ENCODE measurements at regions not wholly inside any gene's neighbourhood (a gene's known extent, or its start where the extent isn't known, plus 50 kb on each side); places are given as distances from the start of the nearest gene placed in this dataset.

DNA sequence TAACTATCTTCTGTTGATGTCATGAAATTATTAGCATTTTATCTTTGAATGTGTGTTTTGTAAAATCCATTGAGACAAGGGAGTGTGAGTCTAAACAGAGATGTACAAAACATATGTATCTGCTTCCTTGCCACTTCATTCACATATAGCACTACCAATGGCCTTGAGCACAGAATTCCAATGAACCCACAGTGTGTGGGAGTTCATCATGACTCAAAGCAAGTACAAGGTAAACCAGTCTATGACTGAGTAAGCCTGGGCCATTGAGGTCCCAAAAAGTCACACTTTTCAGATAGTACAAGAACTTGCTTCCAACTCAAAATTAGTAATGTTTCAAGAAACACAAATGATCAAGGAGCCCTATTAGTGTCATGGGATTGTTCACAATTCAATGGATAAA, 218.6 kb downstream of the MANEA start:
- Mint-ChIP-seq H3K4me1 (ENCODE audit: low read depth, unreplicated experiment) (peaks cover 1% of the 10 kb centered on the region), H3K9me3 (ENCODE audit: unreplicated experiment) (peaks cover 3% of the 10 kb centered on the region), H3K4me3 (ENCODE audit: unreplicated experiment) (no peak overlapping the region), H3K27ac (ENCODE audit: unreplicated experiment) (no peak overlapping the region), H3K27me3 (ENCODE audit: low read depth, unreplicated experiment) (peaks cover 8% of the 10 kb centered on the region), H3K36me3 (ENCODE audit: low read depth, unreplicated experiment) (no peaks in the 10 kb centered on the region)
- H3K36me3 ChIP-seq (ENCODE audit: insufficient read depth, low read length) = no peaks in the 10 kb centered on the region
- no peak overlapping the region for H2AFZ ChIP-seq (ENCODE audit: low read depth, low read length)
- H3K79me2 ChIP-seq (ENCODE audit: insufficient read depth, low read length) = no peaks in the 10 kb centered on the region
- H3K9ac ChIP-seq (ENCODE audit: low read length) = no peak overlapping the region
- H3K4me1 ChIP-seq (ENCODE audit: insufficient read depth, low read length) = no peaks in the 10 kb centered on the region
- DNase-seq (ENCODE audit: low read depth) (no peak), FAIRE-seq (no peak)
- peaks cover 2% of the 10 kb centered on the region for H3K9me3 ChIP-seq (ENCODE audit: insufficient read depth, low read depth, low read length)
- H3K27ac ChIP-seq (ENCODE audit: low read depth, low read length) = no peak overlapping the region
- TF ChIP-seq, protein P1, sequence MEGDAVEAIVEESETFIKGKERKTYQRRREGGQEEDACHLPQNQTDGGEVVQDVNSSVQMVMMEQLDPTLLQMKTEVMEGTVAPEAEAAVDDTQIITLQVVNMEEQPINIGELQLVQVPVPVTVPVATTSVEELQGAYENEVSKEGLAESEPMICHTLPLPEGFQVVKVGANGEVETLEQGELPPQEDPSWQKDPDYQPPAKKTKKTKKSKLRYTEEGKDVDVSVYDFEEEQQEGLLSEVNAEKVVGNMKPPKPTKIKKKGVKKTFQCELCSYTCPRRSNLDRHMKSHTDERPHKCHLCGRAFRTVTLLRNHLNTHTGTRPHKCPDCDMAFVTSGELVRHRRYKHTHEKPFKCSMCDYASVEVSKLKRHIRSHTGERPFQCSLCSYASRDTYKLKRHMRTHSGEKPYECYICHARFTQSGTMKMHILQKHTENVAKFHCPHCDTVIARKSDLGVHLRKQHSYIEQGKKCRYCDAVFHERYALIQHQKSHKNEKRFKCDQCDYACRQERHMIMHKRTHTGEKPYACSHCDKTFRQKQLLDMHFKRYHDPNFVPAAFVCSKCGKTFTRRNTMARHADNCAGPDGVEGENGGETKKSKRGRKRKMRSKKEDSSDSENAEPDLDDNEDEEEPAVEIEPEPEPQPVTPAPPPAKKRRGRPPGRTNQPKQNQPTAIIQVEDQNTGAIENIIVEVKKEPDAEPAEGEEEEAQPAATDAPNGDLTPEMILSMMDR (IDR thresholded peaks at IDR 0.05; ENCODE audit: insufficient read depth, low read depth, low read length) = no peak
- no peak for TF ChIP-seq EZH2 (IDR thresholded peaks at IDR 0.05; ENCODE audit: insufficient read depth, low read length)
- no peaks in the 10 kb centered on the region for H4K20me1 ChIP-seq (ENCODE audit: insufficient read depth, low read length)
- H3K4me3 ChIP-seq (ENCODE audit: insufficient read depth, low read depth, low read length) = no peak overlapping the region
- no peaks in the 10 kb centered on the region for H3K27me3 ChIP-seq (ENCODE audit: insufficient read depth, low read length)
- H3K4me2 ChIP-seq (ENCODE audit: low read length) = no peak overlapping the region

DNA sequence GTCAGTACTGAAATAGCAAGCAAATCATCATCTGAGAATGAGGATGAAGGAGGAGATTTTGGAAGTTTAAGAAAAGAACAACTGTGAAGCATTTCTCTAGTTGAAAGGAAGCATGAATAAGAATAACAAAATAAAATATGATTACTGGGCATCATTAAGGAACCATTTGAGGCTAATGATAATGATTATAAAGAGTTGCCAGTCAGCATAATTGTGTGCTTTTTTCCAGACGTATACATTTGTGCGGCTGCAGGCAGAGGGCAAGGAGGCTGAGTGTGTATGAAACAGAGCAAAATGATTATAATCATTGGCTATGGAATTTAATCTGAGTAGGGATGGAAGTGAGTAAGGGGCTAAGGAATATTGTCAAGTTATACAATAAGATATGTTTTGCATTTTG, 218.7 kb upstream of the FUT9 start:
- H3K36me3 Mint-ChIP-seq (ENCODE audit: low read depth, unreplicated experiment) = no peaks in the 10 kb centered on the region
- no peak for FAIRE-seq
- no peak for TF ChIP-seq EZH2 (IDR thresholded peaks at IDR 0.05; ENCODE audit: insufficient read depth, low read length)
- TF ChIP-seq, protein P1 (IDR thresholded peaks at IDR 0.05; ENCODE audit: insufficient read depth, low read depth, low read length) = no peak

DNA sequence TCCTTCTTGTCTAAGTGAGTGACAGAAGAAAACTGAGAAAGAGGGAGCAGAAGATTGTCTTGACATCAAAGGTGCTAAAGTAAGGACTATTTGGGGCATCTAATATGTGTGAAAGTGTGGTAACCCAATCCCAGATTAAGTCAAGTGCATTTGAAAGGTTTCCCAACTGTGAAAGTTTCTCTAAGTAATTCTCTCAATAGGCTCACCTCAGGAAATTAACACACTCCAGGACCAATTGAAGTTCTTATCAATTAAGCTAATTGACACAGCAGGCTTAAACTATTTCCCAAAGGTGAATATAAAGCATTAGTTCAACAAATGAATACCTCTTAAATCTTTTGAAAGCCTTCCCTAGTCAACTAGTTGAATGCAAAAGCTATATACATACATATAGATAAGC, 212.8 kb upstream of the FUT9 start:
- FAIRE-seq (no peak), DNase-seq (ENCODE audit: low read depth) (no peak)
- Mint-ChIP-seq H3K9me3 (ENCODE audit: unreplicated experiment) (no peaks in the 10 kb centered on the region), H3K36me3 (ENCODE audit: low read depth, unreplicated experiment) (no peaks in the 10 kb centered on the region), H3K4me3 (ENCODE audit: unreplicated experiment) (no peak overlapping the region), H3K27me3 (ENCODE audit: low read depth, unreplicated experiment) (no peaks in the 10 kb centered on the region), H3K4me1 (ENCODE audit: low read depth, unreplicated experiment) (no peaks in the 10 kb centered on the region), H3K27ac (ENCODE audit: unreplicated experiment) (no peak overlapping the region)
- no peaks in the 10 kb centered on the region for H3K4me1 ChIP-seq (ENCODE audit: insufficient read depth, low read length)
- no peak for TF ChIP-seq EZH2 (IDR thresholded peaks at IDR 0.05; ENCODE audit: insufficient read depth, low read length)
- TF ChIP-seq, protein P1 (IDR thresholded peaks at IDR 0.05; ENCODE audit: insufficient read depth, low read depth, low read length) = no peak
- H3K27ac ChIP-seq (ENCODE audit: low read depth, low read length) = no peak overlapping the region
- no peaks in the 10 kb centered on the region for H3K36me3 ChIP-seq (ENCODE audit: insufficient read depth, low read length)
- no peaks in the 10 kb centered on the region for H4K20me1 ChIP-seq (ENCODE audit: insufficient read depth, low read length)
- H3K79me2 ChIP-seq (ENCODE audit: insufficient read depth, low read length) = no peaks in the 10 kb centered on the region
- no peak overlapping the region for H3K4me2 ChIP-seq (ENCODE audit: low read length)
- H2AFZ ChIP-seq (ENCODE audit: low read depth, low read length) = no peak overlapping the region
- H3K27me3 ChIP-seq (ENCODE audit: insufficient read depth, low read length) = no peaks in the 10 kb centered on the region
- no peak overlapping the region for H3K4me3 ChIP-seq (ENCODE audit: insufficient read depth, low read depth, low read length)
- H3K9me3 ChIP-seq (ENCODE audit: insufficient read depth, low read depth, low read length) = no peaks in the 10 kb centered on the region
- H3K9ac ChIP-seq (ENCODE audit: low read length) = no peak overlapping the region

More for the DNA sequence above, 218.7 kb upstream of the FUT9 start:
- Mint-ChIP-seq H3K9me3 (ENCODE audit: unreplicated experiment) (peaks cover 3% of the 10 kb centered on the region), H3K4me3 (ENCODE audit: unreplicated experiment) (no peak overlapping the region), H3K4me1 (ENCODE audit: low read depth, unreplicated experiment) (peaks cover 1% of the 10 kb centered on the region), H3K27ac (ENCODE audit: unreplicated experiment) (no peak overlapping the region), H3K27me3 (ENCODE audit: low read depth, unreplicated experiment) (peaks cover 8% of the 10 kb centered on the region)
- H3K36me3 ChIP-seq (ENCODE audit: insufficient read depth, low read length) = no peaks in the 10 kb centered on the region
- H3K79me2 ChIP-seq (ENCODE audit: insufficient read depth, low read length) = no peaks in the 10 kb centered on the region
- no peaks in the 10 kb centered on the region for H3K27me3 ChIP-seq (ENCODE audit: insufficient read depth, low read length)
- no peak overlapping the region for H2AFZ ChIP-seq (ENCODE audit: low read depth, low read length)
- no peaks in the 10 kb centered on the region for H4K20me1 ChIP-seq (ENCODE audit: insufficient read depth, low read length)
- no peak overlapping the region for H3K4me3 ChIP-seq (ENCODE audit: insufficient read depth, low read depth, low read length)
- DNase-seq (ENCODE audit: low read depth) = no peak
- no peaks in the 10 kb centered on the region for H3K4me1 ChIP-seq (ENCODE audit: insufficient read depth, low read length)
- no peak overlapping the region for H3K4me2 ChIP-seq (ENCODE audit: low read length)
- no peak overlapping the region for H3K27ac ChIP-seq (ENCODE audit: low read depth, low read length)
- H3K9me3 ChIP-seq (ENCODE audit: insufficient read depth, low read depth, low read length) = no peaks in the 10 kb centered on the region
- H3K9ac ChIP-seq (ENCODE audit: low read length) = no peak overlapping the region

Measured in astrocyte (in vitro differentiated cells and primary cell).